NCI-H1694 (cell line): ENCODE measurements at regions not wholly inside any gene's neighbourhood (a gene's known extent, or its start where the extent isn't known, plus 50 kb on each side); places are given as distances from the start of the nearest gene placed in this dataset.
"Not testable (repeated sequence)": the region's sequence is repeated elsewhere in the genome, so short reads cannot be mapped to it uniquely, and the experiment has no call there.

ENCODE experiments used
- DNase-seq: peaks from one replicate; lab custom pipeline; 2025; lab: John Stamatoyannopoulos, UW

DNA sequence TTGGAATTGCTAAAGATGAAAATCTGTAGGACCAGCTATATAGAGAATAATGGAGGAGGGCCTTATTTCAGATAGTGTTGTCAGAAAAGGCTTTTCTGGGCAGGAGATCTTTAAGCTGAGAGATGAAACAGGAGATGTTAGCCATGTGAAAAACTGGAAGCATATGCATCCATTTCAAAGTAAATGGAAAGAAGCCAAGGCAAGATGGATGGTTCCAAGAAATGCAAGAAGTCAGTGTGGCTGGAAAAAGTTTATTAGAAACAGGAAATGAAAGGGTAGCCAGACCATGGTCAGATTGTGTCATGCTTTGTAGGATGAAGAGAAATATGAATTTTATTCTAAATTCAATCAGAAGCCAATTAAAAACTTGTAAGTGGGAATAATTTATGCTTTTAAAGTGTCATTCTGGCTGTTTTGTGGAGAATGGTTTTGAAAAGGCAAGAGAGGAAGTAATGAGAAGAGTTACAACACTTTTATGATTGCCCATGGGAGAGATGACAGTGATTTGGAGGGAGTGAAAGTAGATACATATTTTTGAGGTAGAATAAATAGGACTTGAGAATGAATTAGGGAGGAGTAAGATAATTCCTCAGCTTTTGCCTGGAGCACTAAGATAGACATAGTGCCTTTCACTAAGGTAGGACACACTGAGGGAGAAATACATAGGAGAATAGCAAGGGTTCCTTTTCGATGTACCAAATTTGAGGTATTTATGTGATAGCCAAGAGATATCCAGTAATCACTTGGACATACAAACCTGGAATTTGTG, 620.1 kb downstream of the HTR1B start:
- no peak for DNase-seq

DNA sequence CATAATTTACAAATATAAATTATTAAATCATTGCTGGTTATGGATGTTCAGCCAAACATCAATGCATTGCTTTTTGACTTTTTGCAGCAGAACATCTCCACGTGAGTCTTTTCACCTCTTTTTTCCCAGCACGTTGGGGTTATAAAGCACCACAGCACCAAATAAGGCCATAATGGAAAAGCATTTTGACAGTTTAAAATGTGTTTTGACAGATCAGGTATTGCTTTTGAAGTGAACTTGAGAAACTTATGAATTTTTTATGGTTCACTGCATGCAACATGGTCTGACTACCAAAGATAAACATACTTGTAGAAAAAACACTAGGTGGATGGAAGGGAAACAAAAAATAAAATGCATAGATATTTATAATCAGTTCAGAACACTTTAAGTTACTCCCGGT, 622.4 kb downstream of the HTR1B start:
- DNase-seq = no peak

DNA sequence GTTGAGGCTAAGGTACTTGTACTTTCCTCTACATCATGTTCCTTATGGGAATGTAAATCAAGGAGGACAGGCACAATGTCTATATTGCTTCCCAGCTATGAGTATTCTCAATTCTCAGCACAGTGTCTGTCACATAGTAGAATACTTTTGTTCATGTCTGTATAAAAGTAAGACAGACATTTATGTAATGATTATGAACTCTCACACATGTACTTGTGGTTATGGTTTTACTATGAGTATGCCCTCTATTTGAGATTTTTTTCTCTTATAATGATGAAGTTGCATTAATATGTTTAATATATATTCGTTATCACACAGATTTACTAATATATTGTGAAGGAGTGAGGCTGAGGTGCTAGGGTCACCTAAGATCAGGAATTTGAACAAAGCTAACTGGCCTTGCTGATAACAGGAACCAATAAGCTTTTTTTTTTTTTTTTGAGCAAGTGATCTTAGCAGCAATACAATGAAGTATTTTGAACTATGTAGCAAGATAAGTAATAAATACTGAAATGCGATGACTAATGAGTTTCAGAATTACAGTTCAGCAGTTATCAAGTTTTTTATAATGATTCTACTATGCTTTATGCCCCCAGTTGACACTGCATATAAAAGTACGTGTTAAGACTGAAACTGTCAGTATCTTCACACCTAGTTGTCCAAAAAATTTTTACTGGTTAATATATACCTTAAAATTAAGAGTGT, 623.1 kb downstream of the HTR1B start:
- DNase-seq = no peak

DNA sequence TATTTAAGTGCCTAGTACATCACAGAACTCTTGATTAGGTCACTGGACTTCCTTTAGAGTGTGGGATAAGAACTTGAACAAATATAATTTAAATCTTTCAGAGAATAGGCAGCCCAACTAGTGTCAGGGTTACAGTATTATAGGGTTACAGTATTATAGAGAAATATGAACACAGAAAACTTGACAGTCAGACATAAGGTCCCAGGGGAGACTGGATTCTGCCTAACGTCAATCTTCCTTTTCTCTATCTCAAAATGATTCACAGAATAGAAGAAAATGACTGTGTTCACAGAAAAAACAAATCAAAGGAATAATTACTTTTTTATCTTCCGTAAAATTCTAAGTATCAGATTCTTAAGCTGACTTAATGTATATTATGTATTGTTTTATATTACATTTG, 623.8 kb downstream of the HTR1B start:
- DNase-seq = no peak

DNA sequence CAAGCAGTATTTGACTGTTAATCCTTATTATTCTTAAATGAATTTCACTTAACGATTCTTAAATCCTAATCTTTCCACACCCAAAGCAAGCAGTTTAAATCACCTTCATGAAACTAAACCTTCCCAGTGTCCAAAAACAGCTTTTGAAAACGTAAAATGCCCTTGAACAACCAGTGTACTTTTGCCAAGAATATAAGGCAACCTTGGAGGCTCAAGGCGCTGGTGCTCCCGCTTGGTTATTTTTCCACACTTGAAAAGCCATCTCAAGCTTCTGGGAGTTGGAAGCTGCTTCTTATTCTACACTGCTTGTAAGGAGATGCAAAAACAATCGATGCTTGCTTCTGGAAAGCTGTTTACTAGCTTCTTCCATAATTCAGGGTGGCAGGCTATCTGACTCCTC, 625.7 kb downstream of the HTR1B start:
- no peak for DNase-seq

DNA sequence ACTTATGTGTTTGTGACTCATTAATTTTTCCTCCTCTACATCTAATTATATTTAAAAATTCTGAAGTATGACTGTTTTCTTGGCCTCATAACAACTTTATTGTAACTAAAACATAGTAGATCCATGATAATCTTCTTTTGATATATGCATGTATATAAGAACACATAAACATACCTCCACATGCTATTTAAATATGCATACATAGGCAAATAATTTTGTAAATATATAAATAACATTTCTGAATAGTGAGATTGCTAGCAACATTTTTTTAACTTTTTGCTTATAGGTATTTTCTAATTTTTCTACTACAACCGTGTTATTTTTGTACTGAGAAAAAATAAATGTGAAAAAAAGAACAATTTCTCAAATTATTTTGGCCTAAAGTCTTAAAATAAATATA, 627.6 kb downstream of the HTR1B start:
- no peak for DNase-seq

DNA sequence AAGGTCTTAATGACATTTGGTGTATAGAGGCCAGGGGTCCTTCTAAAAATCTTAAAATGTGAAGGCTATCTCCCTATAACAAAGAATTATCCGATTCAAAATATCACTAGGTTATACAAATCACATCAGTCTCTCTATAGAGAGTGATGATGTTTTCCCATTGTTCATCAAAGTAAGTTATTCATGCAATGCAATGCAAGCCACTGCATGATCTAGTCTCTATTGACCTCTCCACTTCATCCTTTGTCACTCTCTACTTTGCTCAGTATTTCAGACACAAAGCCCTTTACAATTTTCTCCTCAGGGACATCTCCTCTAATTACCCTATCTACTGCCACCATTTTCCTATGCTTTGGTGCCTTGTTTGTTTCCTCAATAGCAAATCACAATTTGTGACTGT, 628.0 kb downstream of the HTR1B start:
- DNase-seq = no peak

DNA sequence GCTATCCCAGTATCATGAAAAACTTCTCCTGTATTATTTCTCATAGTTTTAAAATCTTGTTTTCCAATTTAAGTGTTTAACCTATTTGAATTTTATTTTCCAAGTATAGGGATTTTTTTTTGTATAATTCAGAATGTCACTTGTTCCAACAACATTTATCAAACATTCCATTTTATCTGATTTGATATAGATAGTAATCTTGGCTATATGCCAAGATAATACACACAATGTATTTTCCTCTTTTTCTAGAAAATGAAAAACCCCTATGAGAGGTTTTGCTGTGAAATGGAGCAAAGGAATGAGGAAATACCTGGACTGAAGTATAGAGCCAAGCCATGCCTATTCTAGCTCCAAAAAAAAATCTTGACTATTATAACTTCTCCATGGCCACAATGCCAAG, 628.9 kb downstream of the HTR1B start:
- DNase-seq = no peak

DNA sequence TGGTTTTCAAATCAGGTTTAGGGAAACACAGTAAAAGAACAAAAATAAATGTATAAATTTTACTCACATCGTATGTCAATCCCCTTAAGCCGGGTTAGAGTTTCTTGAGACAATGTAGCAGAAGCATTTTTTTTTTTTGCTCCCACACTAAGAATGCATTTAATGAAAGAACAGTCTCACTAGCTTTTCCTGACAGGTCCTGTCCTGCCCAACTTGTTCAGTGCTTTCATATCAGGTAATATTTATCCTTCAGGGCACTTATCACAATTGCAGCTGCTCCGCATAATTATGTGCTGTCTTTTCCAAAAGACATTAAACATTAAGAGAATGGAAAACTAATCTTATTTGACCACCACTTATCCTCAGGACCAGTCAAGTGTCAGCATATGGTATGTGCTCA, 632.0 kb downstream of the HTR1B start:
- no peak for DNase-seq

DNA sequence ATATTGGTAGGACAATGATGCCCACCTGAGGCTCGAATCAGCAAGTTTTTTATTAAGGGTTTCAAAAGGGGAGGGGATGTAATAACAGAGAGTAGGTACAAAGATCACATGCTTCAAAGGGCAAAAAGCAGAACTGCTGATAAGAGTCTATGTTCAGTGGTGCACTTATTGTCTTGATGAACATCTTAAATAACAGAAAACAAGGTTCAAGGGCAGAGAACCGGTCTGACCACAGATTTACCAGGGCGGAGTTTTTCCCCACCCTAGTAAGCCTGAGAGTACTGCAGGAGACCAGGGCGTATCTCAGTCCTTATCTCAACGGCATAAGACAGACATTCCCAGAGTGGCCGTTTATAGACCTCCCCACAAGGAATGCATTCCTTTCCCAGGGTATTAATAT, 639.7 kb downstream of the HTR1B start:
- DNase-seq = not testable (repeated sequence)

DNA sequence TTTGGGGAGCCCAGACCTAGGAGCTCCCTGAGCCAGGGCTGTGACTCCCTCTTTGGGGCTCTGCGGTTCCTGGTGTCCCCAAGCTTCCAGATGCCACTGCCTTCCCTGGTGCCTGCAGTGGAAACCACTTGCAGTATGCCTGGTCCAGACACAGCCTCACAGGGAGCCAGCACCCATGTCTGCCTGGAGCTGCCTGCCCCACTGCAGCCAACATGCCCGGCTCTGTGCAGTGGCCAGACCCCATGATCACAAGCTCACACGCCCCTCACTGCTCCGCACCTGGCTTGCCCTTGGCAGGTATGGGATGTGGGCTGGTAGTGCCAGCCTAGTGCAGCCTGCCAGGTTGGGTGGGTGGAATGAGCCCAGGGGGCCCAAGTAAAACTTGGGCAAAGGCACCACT, 644.8 kb downstream of the HTR1B start:
- no peak for DNase-seq

DNA sequence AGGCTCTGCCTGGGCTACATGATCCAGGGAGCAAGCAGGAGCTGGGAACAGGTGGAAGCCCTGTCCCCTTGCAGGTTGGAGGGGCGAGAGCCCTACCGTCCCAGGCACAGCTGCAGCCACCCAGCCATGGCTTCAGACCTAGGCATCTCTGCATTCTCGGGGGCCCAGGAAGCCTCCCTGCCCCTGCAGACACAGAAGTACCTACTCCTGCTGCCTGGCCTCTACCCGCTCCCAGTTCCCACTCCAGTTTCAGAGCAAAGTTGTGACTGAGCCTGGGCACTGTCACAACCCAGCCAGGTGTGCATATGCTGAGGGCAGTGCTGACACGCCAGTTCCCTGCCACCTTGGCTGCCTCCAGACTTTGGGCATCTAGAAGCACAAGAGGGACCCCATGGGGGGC, 645.9 kb downstream of the HTR1B start:
- DNase-seq = no peak

DNA sequence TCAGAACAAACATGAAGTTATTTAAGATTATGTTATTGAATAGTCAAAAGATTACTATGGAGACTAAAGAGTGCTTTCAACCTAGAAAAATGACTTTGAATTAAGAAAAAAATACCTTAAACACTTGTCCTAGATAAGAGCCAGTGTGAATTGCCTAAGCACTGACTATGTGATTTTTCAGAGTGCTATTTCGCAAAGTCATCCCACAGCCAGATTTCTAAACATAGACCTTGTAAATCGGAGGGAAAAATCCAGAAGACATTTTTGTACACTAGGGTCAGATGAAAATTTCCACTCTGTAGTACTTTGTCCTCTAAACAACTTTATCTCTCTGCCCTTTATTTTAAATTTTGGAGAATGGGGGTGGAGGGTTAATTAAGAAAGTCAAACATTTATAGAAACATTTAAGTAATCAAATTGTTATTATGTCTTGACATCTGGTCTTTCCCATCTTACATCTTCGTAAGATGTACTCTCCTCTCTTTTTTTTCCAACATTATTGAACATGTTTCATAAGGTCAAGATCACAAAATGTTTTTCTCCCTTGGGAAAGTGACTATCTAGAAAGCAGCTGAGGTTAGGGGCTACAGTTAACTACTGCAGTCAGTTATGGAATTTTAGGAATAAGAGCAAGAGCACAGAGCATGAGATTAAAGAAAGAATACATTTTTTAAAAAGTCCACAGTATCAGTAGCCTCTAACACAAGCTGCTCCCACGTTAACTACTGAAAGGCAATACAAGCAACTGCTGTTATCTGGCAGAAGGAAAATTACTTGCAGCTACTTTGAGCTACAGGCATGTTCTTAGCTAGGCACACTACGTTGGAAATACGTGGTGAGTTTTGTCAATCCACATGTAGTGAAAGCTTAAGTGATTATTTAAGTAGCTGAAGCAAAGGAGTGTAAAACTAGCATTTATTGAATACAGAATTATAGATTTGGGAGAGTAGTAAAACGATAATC, 648.5 kb downstream of the HTR1B start:
- no peak for DNase-seq

DNA sequence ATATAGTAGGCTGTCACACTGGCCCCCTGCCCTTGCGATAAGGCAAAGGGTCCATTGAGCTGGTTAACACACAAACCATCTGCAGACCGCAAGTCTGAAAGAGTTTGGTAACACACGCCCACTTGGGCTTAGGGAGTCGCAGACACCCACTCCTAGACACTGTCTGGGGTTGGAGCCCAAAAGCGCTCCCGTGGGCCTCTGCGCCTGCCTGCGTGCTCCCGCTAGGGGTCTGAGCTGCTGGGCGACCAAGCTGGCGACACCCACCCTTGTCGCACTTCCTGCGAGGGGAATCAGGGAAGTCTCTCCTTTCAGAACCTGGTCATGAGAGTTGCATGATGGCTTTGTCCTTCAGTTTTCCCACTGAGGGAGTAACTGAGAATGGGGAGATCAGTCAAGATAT, 653.0 kb downstream of the HTR1B start:
- no peak for DNase-seq

DNA sequence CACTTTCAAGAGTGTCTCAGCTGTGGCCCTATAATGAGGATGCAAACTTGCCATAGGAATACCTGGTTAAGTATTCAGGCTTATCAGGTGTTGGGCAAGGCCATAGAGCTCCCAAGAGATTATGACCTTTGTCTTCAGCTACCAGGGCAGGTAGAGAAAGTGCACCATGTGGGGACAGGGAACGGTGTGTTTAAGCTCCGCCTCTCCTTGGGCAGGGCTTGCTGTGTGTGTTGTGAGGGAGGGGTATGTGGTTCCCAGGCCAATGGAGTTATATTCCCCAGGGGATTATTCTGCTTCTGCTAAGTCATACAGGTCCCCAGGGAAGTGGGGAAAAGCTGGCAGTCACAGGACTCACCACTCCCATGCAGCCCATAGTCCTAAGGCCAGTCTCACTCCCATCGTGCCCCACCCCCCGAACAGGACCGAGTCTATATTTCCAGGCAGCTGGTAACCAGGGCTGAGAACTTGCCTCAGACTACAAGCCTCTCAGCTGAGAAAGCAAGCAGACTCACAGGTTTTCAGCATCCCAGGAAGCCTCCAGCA, 660.2 kb downstream of the HTR1B start:
- no peak for DNase-seq

DNA sequence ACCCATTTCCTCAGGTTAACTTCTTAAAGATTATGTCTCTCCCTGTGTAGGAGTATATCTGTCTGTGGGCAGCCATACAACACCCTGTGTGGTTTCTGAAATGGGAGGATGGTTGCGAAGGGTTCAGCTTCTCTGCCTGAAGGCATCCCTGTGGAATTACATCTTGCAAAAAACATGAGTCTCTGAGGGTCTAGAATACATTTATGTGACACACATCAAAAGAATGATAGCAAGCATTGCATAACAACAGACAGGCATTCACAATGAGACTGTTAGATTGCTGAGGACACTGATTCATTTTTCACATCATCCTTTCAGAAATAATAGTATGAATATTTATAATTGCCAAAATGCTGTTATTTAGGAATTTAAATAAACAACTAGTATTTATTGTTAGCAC, 670.9 kb downstream of the HTR1B start:
- no peak for DNase-seq

DNA sequence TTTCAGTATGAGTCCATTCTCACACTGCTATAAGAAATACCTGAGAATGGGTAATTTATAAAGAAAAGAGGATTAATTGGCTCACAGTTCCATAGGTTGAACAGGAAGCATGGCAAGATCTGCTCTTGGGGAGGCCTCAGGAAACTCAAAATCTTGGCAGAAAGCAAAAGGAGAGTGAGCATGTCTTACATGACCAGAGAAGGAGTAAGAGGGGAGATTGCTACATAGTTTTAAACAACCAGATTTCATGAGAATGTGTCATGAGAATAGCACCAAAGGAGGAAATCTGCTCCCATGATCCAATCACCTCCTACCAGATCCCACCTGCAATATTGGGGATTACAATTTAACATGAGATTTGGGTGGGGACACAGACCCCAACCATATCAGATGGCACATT, 672.4 kb downstream of the HTR1B start:
- no peak for DNase-seq

DNA sequence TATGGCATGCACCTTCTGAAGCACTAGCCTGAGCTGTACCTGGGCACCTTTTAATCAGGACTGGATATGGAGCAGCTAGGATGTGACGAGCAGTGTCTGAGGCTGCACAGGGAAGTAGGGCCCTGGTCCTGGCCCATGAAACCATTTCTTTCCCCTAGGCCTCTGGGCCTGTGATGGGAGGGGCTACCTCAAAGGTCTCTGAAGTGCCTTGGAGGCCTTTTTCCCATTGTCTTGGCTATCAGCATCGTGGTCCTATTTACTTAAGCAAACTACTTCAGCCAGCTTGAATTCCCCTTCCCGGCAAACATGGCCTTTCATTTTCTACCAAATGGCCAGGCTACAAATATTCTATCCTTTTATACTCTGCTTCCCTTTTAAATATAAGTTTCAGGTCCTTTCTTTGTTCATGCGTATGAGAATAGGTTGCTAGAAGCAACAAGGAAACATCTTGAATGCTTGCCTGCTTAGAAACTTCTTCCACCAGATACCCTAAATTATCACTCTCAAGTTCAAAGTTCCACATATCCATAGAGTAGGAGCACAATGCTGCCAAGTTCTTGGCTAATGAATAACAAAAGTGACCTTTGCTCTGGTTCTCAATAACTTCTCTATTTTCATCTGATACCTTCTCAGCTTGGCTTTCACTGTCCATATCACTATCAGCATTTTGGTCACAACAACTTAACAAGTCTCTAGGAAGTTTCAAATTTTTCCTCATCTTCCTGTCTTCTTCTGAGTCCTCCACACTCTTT, 673.1 kb downstream of the HTR1B start:
- no peak for DNase-seq

DNA sequence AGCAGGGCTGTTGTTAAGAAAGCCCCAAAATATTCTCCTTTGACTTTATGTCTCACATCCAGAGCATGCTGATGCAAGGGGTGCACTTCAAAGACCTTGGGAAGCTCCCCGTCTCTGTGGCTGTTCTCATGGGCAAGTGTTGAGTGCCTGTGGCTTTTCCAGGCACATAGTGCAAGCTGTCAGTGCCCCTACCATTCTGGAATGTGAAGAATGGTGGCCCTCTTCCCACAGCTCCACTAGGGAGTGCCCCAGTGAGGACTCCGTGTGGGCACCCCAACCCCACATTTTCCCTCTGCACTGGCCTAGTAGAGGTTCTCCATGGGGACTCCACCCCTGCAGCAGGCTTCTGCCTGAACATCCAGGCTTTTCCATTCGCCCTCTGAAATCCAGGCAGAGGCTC, 673.7 kb downstream of the HTR1B start:
- DNase-seq = no peak

DNA sequence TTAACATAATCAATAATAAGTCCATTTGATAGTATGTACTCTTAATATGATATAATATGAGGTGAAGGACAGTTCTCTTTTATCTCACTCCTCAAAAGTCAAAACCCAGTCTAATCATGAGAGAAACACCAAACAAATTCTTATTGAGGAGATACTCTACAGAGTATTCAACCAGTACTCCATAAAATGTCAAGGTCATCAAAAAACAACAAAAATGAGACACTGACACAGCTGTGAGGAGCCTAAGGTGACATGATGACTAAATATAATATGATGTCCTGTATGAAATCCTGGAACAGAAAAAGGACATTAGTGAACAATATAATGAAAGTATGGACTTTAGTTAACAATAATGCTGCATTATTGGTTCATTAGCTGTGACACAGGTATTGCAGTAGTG, 675.1 kb downstream of the HTR1B start:
- DNase-seq = no peak

DNA sequence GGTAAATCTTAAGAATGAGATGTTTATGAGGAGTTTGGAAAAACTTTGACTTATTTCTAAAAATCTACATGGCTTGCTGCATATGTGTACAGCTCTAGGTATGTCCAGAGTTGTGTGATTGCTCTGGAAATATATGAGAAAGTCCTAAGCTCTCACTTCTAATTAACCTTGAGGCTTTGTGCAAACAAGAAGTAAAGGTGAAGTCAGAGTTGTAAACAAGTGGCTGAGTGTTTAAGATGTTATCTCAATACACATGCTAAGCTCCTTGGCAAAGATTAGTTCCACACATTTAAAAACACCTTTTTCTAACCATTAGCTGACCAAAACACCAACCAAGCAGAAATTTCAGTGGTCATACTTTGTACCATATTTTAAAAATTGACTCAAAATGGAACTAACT, 684.2 kb downstream of the HTR1B start:
- DNase-seq = no peak

DNA sequence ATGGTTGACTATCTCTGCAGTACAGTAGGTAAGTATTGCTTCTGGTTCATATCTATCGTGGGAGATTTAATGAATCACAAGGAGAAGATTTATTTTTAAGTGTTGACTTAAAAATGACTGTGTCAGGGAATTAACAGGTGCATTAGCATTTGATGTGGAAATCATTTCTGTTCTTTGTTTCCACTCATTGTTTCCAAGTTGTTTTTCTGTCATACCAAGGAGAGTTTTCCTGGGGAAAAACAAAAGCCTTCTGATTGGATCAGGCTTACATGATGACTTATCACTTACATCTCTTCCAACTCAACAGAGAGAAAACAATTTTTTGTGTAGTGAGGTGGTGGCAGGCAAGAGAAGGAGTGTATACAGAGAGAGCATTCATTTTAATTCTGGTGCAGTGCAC, 686.4 kb downstream of the HTR1B start:
- DNase-seq = no peak
